Testis (tissue), 2 donors: ENCODE measurements at regions not wholly inside any gene's neighbourhood (a gene's known extent, or its start where the extent isn't known, plus 50 kb on each side); places are given as distances from the start of the nearest gene placed in this dataset.

Experiments
- POLR2A ChIP-seq: fragments of 450-650 bp; IDR thresholded peaks from one replicate; pipeline ENCODE4 v1.6.1; 2017; ENCODE audit warnings: antibody characterized with exemption, mild to moderate bottlenecking, moderate library complexity
- TF ChIP-seq, protein P1 (sequence below), 3 experiments: fragments of 450-650 bp in 2 of 3; fragments of 200-600 bp in 1 of 3; sonication (generic) in 1 of 3; IDR thresholded peaks; one replicate each; pipeline ENCODE4 v1.5.1; 2016 to 2019; ENCODE audit warnings: antibody characterized with exemption in 3 of 3, mild to moderate bottlenecking in 2 of 3, moderate library complexity in 1 of 3

DNA sequence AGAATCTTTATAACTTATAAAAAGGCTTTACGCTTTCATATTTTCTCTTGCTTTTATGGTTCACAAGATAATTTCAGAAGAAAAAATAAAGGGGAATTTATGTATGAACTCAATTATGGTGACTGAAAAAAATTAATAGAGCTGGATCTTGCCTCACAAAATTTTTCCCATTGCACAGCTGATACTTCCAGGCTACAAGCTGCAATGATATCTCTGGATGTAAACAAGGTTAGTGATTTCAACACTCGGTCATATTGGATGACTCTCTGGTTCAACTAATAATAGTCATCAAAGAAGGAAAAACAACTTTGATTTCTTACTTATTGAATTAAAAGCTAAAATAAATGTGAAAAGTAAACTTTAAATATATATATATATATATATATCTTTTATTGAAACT, 868.0 kb downstream of the FAT4 start:
- no peak for TF ChIP-seq POLR2A
- TF ChIP-seq, protein P1, sequence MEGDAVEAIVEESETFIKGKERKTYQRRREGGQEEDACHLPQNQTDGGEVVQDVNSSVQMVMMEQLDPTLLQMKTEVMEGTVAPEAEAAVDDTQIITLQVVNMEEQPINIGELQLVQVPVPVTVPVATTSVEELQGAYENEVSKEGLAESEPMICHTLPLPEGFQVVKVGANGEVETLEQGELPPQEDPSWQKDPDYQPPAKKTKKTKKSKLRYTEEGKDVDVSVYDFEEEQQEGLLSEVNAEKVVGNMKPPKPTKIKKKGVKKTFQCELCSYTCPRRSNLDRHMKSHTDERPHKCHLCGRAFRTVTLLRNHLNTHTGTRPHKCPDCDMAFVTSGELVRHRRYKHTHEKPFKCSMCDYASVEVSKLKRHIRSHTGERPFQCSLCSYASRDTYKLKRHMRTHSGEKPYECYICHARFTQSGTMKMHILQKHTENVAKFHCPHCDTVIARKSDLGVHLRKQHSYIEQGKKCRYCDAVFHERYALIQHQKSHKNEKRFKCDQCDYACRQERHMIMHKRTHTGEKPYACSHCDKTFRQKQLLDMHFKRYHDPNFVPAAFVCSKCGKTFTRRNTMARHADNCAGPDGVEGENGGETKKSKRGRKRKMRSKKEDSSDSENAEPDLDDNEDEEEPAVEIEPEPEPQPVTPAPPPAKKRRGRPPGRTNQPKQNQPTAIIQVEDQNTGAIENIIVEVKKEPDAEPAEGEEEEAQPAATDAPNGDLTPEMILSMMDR (IDR thresholded peaks at IDR 0.05), result no peak
